H1 (cell line): ENCODE measurements at regions not wholly inside any gene's neighbourhood (a gene's known extent, or its start where the extent isn't known, plus 50 kb on each side); places are given as distances from the start of the nearest gene placed in this dataset.

ENCODE experiments used
- CTCF ChIA-PET: fragments of 300-600 bp; sonication (Branson Sonifier 250); formaldehyde crosslinking; loops from one replicate; lab custom pipeline; 2021; ENCODE audit not compliant: partially characterized antibody; lab: Charles Lee
- POLR2A ChIA-PET: fragments of 300-600 bp; sonication (Branson Sonifier 250); formaldehyde crosslinking; loops from one replicate; lab custom pipeline; 2021; ENCODE audit warnings: inconsistent platforms; ENCODE audit not compliant: partially characterized antibody; lab: Charles Lee
- DNase-seq, 2 experiments: peaks; one replicate each; pipeline versions ENCODE4 v3.0.0 to v3.0.0-alpha.2; 2010 to 2022; ENCODE audit warnings: low spot score in 2 of 2, low read depth in 1 of 2, mixed read lengths in 1 of 2
- FAIRE-seq: peaks from 2 replicates; lab custom pipeline; 2011; peaks lifted over from hg19 to GRCh38; lab: Jason Lieb, UNC
- H2AFZ ChIP-seq: 2 replicates; pipeline ENCODE4 v1.8.1; 2012; ENCODE audit warnings: low read length, inconsistent platforms
- H2AK5ac ChIP-seq: 2 replicates; pipeline ENCODE4 v1.6.1; 2013; ENCODE audit warnings: low read depth, low read length
- H2BK120ac ChIP-seq: replicated peaks from 2 replicates; pipeline ENCODE3; 2013; ENCODE audit warnings: low read depth, low read length, inconsistent platforms
- H2BK12ac ChIP-seq: 2 replicates; pipeline ENCODE4 v1.6.1; 2013; ENCODE audit warnings: low read depth, low read length
- H2BK15ac ChIP-seq: 2 replicates; pipeline ENCODE4 v1.6.1; 2013; ENCODE audit warnings: low read length
- H2BK20ac ChIP-seq: 2 replicates; pipeline ENCODE4 v1.6.1; 2013; ENCODE audit warnings: low read length
- H2BK5ac ChIP-seq: 2 replicates; pipeline ENCODE4 v1.6.1; 2013; ENCODE audit warnings: low read depth, low read length
- H3K14ac ChIP-seq: 2 replicates; pipeline ENCODE4 v1.6.1; 2013; ENCODE audit warnings: inconsistent platforms; ENCODE audit not compliant: insufficient read length
- H3K18ac ChIP-seq: 2 replicates; pipeline ENCODE4 v1.6.1; 2013; ENCODE audit warnings: low read length; ENCODE audit errors: extremely low read depth
- H3K23ac ChIP-seq: 2 replicates; pipeline ENCODE4 v1.6.1; 2013; ENCODE audit warnings: inconsistent platforms; ENCODE audit not compliant: insufficient read length
- H3K23me2 ChIP-seq: 2 replicates; pipeline ENCODE4 v1.6.1; 2013; ENCODE audit warnings: low read depth, low read length
- H3K27ac ChIP-seq: 2 replicates; pipeline ENCODE4 v1.6.1; 2011; ENCODE audit warnings: low read depth, low read length, inconsistent platforms
- H3K27me3 ChIP-seq, 4 experiments: replicated peaks in 1 of 4; 1 replicate in 1 of 4; 2 replicates in 3 of 4; pipeline versions ENCODE4 v1.6.1 to v1.8.1; 2011 to 2013; ENCODE audit warnings: low read length in 3 of 4, mild to moderate bottlenecking in 3 of 4, inconsistent platforms in 2 of 4, mixed read lengths in 2 of 4, moderate library complexity in 1 of 4; ENCODE audit not compliant: control insufficient read depth in 3 of 4, insufficient read depth in 3 of 4; ENCODE audit errors: extremely low read depth in 1 of 4
- H3K36me3 ChIP-seq, 4 experiments: 2 replicates each; pipeline versions ENCODE4 v1.6.1 to v1.8.1; 2011 to 2013; ENCODE audit warnings: mild to moderate bottlenecking in 4 of 4, low read length in 3 of 4, moderate library complexity in 2 of 4, control low read depth in 1 of 4, inconsistent platforms in 1 of 4; ENCODE audit not compliant: insufficient read depth in 4 of 4, control insufficient read depth in 2 of 4
- H3K4ac ChIP-seq: replicated peaks from 2 replicates; pipeline ENCODE3; 2013; ENCODE audit warnings: low read length, low read depth, mixed read lengths, inconsistent platforms; ENCODE audit not compliant: insufficient read length
- H3K4me1 ChIP-seq, 4 experiments: replicated peaks in 1 of 4; 1 replicate in 1 of 4; 2 replicates in 3 of 4; pipeline versions ENCODE4 v1.6.1 to v1.8.1; 2011 to 2013; ENCODE audit warnings: low read length in 3 of 4, inconsistent platforms in 2 of 4, mixed read lengths in 1 of 4; ENCODE audit not compliant: insufficient read depth in 4 of 4, control insufficient read depth in 3 of 4
- H3K4me2 ChIP-seq, 2 experiments: 2 replicates each; pipeline versions ENCODE4 v1.6.1 to v1.8.1; 2011 to 2013; ENCODE audit warnings: low read depth in 2 of 2, low read length in 2 of 2, control low read depth in 1 of 2, inconsistent platforms in 1 of 2, mild to moderate bottlenecking in 1 of 2; ENCODE audit not compliant: insufficient read depth in 1 of 2
- H3K4me3 ChIP-seq, 4 experiments: fragments of 200-600, 300-600 bp in 1 of 4; sonication (generic), shearing (Covaris generic), sonication (Bioruptor Twin) in 1 of 4; 2 replicates each; pipeline versions ENCODE4 v1.5.1 to v1.8.1; 2011 to 2016; ENCODE audit warnings: low read length in 4 of 4, low read depth in 3 of 4, control low read depth in 2 of 4, inconsistent platforms in 2 of 4, mild to moderate bottlenecking in 2 of 4, mixed read lengths in 1 of 4, moderate library complexity in 1 of 4; ENCODE audit not compliant: insufficient read depth in 2 of 4; ENCODE audit errors: extremely low read depth in 1 of 4
- H3K56ac ChIP-seq: replicated peaks from 2 replicates; pipeline ENCODE3; 2013; ENCODE audit warnings: low read depth, mild to moderate bottlenecking, mixed read lengths, low read length, inconsistent platforms; ENCODE audit not compliant: insufficient read length
- H3K79me1 ChIP-seq: 2 replicates; pipeline ENCODE4 v1.6.1; 2013; ENCODE audit warnings: low read depth, low read length, control low read depth
- H3K79me2 ChIP-seq, 2 experiments: 2 replicates each; pipeline versions ENCODE4 v1.6.1 to v1.8.1; 2012 to 2013; ENCODE audit warnings: low read length in 2 of 2, mild to moderate bottlenecking in 2 of 2, inconsistent platforms in 1 of 2; ENCODE audit not compliant: insufficient read depth in 2 of 2, control insufficient read depth in 1 of 2
- H3K9ac ChIP-seq, 4 experiments: replicated peaks in 1 of 4; 1 replicate in 1 of 4; 2 replicates in 3 of 4; pipeline versions ENCODE4 v1.6.1 to v1.8.1; 2011 to 2013; ENCODE audit warnings: low read depth in 3 of 4, low read length in 3 of 4, control low read depth in 2 of 4, mild to moderate bottlenecking in 2 of 4, moderate library complexity in 2 of 4, inconsistent platforms in 1 of 4; ENCODE audit errors: extremely low read depth in 1 of 4
- H3K9me3 ChIP-seq, 2 experiments: 2 replicates each; pipeline versions ENCODE4 v1.6.1 to v1.8.1; 2012 to 2013; ENCODE audit warnings: mild to moderate bottlenecking in 2 of 2, moderate library complexity in 2 of 2, control low read depth in 1 of 2, inconsistent platforms in 1 of 2, low read depth in 1 of 2, low read length in 1 of 2, mixed read lengths in 1 of 2; ENCODE audit not compliant: insufficient read depth in 2 of 2
- H4K20me1 ChIP-seq, 2 experiments: replicated peaks in 1 of 2; 2 replicates each; pipeline versions ENCODE3 to v1.8.1; 2011 to 2013; ENCODE audit warnings: inconsistent platforms in 2 of 2, low read length in 2 of 2, mild to moderate bottlenecking in 1 of 2; ENCODE audit not compliant: insufficient read depth in 2 of 2, control insufficient read depth in 1 of 2
- H4K5ac ChIP-seq: 2 replicates; pipeline ENCODE4 v1.6.1; 2013; ENCODE audit warnings: low read length, low read depth, mixed read lengths, inconsistent platforms; ENCODE audit not compliant: insufficient read length
- H4K8ac ChIP-seq: 2 replicates; pipeline ENCODE4 v1.8.0; 2013; ENCODE audit warnings: mild to moderate bottlenecking, moderate library complexity, low read length, inconsistent platforms; ENCODE audit not compliant: insufficient read depth; ENCODE audit errors: extremely low read depth
- H4K91ac ChIP-seq: replicated peaks from 2 replicates; pipeline ENCODE3; 2013; ENCODE audit warnings: low read length, mixed read lengths, inconsistent platforms; ENCODE audit not compliant: insufficient read length
- ASH2L ChIP-seq: fragments of 200-600, 300-600 bp; sonication (generic); IDR thresholded peaks from one replicate; pipeline ENCODE4 v1.7.1; 2017; ENCODE audit warnings: low read length
- BACH1 ChIP-seq: IDR thresholded peaks from 2 replicates; pipeline ENCODE4 v1.6.1; 2012; ENCODE audit warnings: low read length, improper control_type of control experiment
- CEBPB ChIP-seq: IDR thresholded peaks from 2 replicates; pipeline ENCODE4 v1.6.1; 2012; ENCODE audit warnings: low read depth, low read length
- CREB1 ChIP-seq: IDR thresholded peaks from 2 replicates; pipeline ENCODE4 v1.6.1; 2012; ENCODE audit warnings: inconsistent platforms
- EGR1 ChIP-seq: IDR thresholded peaks from 2 replicates; pipeline ENCODE4 v1.6.1; 2011; ENCODE audit warnings: low read depth, low read length, borderline replicate concordance
- NRF1 ChIP-seq: IDR thresholded peaks from 2 replicates; pipeline ENCODE4 v1.6.1; 2011; ENCODE audit warnings: mild to moderate bottlenecking, low read depth, low read length, improper control_type of control experiment
- PHF8 ChIP-seq: fragments of 200-600 bp; sonication (generic); conservative IDR thresholded peaks from 2 replicates; pipeline ENCODE4 v1.7.1; 2012; ENCODE audit warnings: low read depth, mild to moderate bottlenecking, inconsistent platforms, low read length, moderate library complexity
- SAP30 ChIP-seq: fragments of 300-600 bp; sonication (generic); IDR thresholded peaks from 2 replicates; pipeline ENCODE4 v1.7.1; 2012; ENCODE audit warnings: low read length, moderate library complexity, mild to moderate bottlenecking, inconsistent platforms; ENCODE audit not compliant: insufficient read depth, insufficient replicate concordance
- SRF ChIP-seq: IDR thresholded peaks from 2 replicates; pipeline ENCODE4 v1.6.1; 2011; ENCODE audit warnings: mild to moderate bottlenecking, low read depth, low read length, moderate library complexity
- TAF1 ChIP-seq: IDR thresholded peaks from 2 replicates; pipeline ENCODE4 v1.6.1; 2011; ENCODE audit warnings: mild to moderate bottlenecking, low read depth, low read length
- TBP ChIP-seq: IDR thresholded peaks from 2 replicates; pipeline ENCODE4 v1.6.1; 2011; ENCODE audit warnings: low read depth, low read length, improper control_type of control experiment
- TCF12 ChIP-seq: IDR thresholded peaks from 2 replicates; pipeline ENCODE4 v1.6.1; 2011; ENCODE audit warnings: low read depth, mild to moderate bottlenecking, low read length
- WGBS, 2 experiments: shearing (Covaris generic) in 1 of 2; methylation state at CpG; one replicate each; pipeline versions ENCODE4 v1.1.6 to v1.1.7; 2013 to 2015; ENCODE audit warnings: low lambda C conversion rate in 2 of 2, mixed read lengths in 2 of 2, inconsistent platforms in 1 of 2, low coverage in 1 of 2, missing lambda C conversion rate in 1 of 2; ENCODE audit not compliant: insufficient replicate concordance in 2 of 2, insufficient coverage in 1 of 2, insufficient read length in 1 of 2; ENCODE audit errors: extremely low coverage in 1 of 2, missing lambda C conversion rate in 1 of 2; 5-methylcytosine and 5-hydroxymethylcytosine counted together

DNA sequence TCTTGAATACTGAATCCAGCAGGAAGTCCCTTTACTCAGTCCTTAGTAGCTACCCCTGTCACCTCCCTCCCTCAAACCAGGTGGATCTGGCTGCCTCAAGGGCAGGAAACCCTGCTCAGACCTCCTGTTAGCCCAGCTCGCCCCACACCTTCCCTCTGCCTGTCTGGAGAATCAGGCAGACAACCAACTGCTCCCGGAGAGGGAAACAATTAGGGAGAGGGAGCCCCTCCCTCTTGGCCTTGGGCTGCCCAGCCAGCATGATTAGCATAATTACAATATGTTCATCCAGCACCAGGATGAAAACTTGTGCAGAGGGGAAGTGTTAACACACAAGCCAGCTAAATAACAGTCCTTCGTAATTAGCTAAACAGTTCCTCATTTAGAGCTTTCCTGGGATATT, 185.5 kb downstream of the C1D start:
- ChIA-PET POLR2A (no interaction called here), CTCF (interaction anchor here (0.6 to 1.4 kb wide), 5 partner anchors 9 to 246 kb away, joined by 3 to 4 read pairs (median 3); no protein-coding TSS in a partner anchor)
- WGBS, 2 experiments: 67% methylated on average over 3 of the region's 3 CpGs; no CpG with 5 or more reads in 1 of the 2 experiments
- FAIRE-seq (no peak), DNase-seq (no peak)
- H3K9ac ChIP-seq: no peak overlapping the region
- H3K9me3 ChIP-seq: no peaks in the 10 kb centered on the region
- no peak overlapping the region for H2BK12ac ChIP-seq
- no peak overlapping the region for H3K23ac ChIP-seq
- H2BK120ac ChIP-seq: no peak overlapping the region
- H3K27ac ChIP-seq: no peak overlapping the region
- no peak overlapping the region for H3K4me2 ChIP-seq
- H2AK5ac ChIP-seq: no peak overlapping the region
- no peak overlapping the region for H4K91ac ChIP-seq
- H3K56ac ChIP-seq: no peak overlapping the region
- no peaks in the 10 kb centered on the region for H3K79me2 ChIP-seq
- no peak overlapping the region for H3K18ac ChIP-seq
- H3K4me3 ChIP-seq: no peak overlapping the region
- no peak overlapping the region for H4K5ac ChIP-seq
- H2AFZ ChIP-seq: no peak overlapping the region
- H4K20me1 ChIP-seq: no peaks in the 10 kb centered on the region
- H3K4ac ChIP-seq: no peak overlapping the region
- H2BK20ac ChIP-seq: no peak overlapping the region
- no peaks in the 10 kb centered on the region for H3K79me1 ChIP-seq
- peaks cover 0 to 3% (median 0%) of the 10 kb centered on the region in 4 experiments; a peak in 1 of 7 replicates for H3K4me1 ChIP-seq
- H3K27me3 ChIP-seq: peaks cover 0 to 3% (median 0%) of the 10 kb centered on the region in 4 experiments; a peak in 1 of 7 replicates
- no peak overlapping the region for H2BK5ac ChIP-seq
- H4K8ac ChIP-seq: no peak overlapping the region
- no peaks in the 10 kb centered on the region for H3K36me3 ChIP-seq
- H3K14ac ChIP-seq: no peak overlapping the region
- no peak overlapping the region for H2BK15ac ChIP-seq
- no peaks in the 10 kb centered on the region for H3K23me2 ChIP-seq
- TF ChIP-seq BACH1 (no peak), CEBPB (no peak), SRF (no peak), EGR1 (no peak), TCF12 (no peak), NRF1 (no peak), PHF8 (no peak), TBP (no peak), ASH2L (no peak), CREB1 (no peak), TAF1 (no peak), SAP30 (no peak)
